GM18868 (cell line): ENCODE measurements at regions not wholly inside any gene's neighbourhood (a gene's known extent, or its start where the extent isn't known, plus 50 kb on each side); places are given as distances from the start of the nearest gene placed in this dataset.
"Not testable (repeated sequence)": the region's sequence is repeated elsewhere in the genome, so short reads cannot be mapped to it uniquely, and the experiment has no call there.

Experiments used
- ATAC-seq: cut with Tn5 transposase; IDR thresholded peaks from one replicate; pipeline ENCODE4 v1.9.1; 2021; ENCODE audit warnings: mild to moderate bottlenecking, moderate library complexity; ENCODE audit not compliant: unreplicated experiment

DNA sequence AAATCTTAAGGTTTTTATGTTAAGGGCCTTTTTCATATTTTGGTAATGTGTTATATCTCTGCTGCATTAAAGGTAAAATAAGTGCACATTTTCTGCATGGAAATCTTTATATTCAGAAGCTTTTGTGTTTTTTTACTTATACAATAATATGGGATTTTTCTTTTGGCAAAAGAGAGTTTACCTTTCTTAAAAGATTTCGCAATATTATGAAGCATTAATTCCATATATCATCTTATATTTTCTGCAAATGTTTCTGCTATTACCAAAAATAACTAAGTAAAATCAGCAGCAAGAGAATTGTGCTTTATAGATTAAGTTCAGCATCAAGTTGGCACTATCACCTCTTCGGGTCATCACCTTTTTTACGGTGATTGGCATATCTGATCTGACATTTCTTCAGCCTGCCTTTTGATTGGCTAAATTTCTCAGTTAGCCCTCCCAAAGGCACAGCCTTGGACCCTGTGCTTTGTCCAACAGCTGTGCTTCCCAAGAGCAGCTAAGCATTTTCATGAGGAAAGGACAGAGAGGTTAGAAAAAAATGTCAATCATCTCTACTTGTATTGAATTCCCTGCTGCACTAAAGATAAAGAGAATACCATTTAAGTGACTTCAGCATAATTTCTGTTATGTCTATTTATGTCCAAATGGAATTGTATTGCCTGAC, 767.1 kb upstream of the PRMT6 start:
- no peak for ATAC-seq

DNA sequence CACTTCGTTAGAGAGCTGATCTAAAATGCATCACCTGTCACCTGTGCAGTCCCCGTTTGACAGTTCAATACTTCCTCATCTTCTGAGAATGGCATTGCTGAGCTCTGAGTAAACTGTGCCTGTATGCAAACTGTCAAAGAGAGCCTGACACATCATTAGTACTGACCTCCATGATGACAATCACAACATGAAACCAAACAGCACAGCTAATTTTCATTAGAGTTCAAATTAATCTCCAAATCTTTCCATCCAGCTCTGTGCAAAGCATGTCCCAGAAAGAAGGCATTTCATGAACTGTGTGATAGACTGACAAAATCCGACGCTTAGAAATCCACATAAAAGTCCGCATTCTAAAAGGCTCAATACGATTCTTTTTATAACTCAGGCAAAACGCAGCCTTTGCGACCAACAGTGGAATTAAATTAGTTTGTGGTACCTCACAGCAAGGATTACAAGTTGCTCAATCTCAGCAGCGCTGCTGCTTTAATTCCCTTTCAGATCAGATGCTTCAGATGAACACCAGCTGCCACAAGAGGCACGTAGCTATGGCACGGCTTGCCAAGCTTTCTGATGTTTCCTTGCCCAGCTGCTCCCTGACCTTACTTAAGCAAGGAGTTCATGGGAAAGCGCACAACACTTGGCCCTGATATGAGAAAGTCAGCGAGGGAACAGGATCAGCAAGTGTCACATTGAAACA, 765.5 kb upstream of the PRMT6 start:
- no peak for ATAC-seq

DNA sequence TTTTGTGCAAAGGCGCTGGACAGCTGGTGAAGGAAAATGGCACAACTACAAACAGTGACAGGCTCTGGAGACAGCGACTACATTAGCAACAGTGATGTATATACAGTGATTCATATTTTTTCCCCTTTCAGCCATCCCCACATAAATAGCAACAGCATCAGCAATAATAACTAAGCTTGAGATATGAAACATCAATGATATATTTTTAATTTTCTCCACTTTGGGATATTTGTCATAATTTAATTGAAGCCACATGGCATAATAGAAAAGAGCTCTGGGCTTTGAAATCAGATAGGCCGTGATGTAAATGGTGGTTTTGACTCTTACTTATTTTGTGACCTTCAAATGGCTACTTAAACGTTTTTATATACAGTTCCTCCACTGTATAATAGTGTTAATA, 764.3 kb upstream of the PRMT6 start:
- no peak for ATAC-seq

DNA sequence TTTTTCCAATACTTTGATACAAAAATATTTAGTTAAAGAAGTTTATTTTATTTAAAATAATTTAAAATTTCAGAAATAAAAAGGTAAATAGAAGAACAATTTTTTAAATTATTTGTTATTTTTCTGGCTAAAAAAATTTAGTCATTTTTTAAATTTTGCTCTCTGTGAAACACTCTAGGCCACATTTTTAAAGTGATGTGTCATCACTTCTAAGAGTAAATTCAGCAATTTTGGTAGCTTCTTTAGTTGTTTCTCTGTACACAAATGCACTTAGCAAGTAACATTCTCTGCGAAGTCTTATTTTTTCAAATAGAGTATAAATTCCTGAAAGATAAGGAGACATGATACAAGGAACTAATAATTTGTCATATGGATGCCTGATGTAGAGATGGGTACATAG, 760.0 kb upstream of the PRMT6 start:
- no peak for ATAC-seq

DNA sequence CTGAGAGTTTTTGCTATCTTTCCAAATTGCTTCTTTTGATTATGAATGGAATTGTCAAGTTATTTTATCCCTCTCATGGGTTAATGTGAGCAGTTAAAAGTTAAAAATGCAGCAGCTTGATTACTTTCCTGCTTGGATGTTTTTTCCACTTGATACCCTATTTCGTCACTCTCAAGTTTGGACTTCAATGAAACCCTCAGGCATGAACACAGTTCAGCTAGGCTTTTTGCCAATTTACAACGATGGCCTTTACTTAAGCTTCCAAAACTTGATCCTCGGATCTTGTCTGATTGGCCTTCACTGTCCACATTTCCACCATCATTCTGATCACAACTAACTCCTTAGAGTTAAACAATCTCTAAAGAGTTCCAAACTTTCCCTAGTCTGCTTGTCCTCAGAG, 752.4 kb upstream of the PRMT6 start:
- ATAC-seq: no peak

DNA sequence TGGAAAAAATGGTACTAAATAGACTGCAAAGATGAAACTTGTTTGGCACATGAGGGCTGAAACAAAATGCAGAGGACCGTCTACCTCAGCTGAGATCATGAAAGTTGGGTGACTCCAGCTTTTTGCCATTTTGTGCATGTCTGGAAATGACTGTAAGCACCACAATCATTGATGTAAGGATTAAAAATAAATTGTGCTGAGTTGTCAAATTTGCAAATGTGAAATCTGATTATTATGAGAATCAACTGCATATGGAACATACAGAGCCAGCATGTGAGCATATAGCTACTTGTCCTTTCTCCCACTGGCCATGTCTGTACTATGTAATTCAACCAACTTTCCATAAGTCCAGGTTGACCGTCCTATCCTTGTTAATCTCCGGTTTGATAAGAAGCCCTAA, 736.9 kb upstream of the PRMT6 start:
- ATAC-seq: no peak

DNA sequence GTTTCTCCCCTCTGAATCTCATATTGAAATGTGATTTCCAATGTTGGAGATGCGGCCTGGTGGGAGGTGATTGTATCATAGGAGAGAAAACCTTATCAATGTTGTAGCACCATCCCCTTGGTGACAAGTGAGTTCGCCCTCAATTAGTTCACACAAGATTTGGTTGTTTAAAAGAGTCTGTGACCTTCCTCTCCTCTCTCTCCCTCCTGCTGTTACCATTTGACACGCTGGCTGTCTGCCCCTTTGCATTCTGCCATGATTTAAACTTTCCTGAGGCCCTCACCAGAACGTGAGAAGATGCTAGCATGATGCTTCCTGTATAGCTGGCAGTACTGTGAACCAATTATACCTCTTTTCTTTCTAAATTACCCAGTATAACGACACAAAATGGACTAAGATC, 730.9 kb upstream of the PRMT6 start:
- no peak for ATAC-seq

DNA sequence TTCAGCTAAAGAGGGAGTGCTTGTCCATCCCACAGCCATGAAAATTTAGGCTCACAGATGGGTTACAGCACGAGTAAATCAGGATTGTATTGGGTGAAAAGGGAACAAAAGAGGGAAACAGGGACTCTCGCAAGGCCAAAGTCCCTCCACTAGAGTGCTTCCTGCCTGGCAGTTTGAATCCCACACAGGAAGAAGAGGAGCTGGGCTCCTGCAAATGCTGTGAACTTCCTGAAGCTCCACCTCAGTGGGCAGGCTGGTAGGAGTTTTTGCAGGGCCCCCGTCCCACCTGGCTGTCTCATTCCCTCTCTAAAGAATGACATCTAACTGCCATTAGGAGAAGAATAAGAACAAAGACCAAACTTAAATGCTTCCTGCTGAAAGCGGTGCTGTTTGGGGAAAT, 712.0 kb upstream of the PRMT6 start:
- no peak for ATAC-seq

DNA sequence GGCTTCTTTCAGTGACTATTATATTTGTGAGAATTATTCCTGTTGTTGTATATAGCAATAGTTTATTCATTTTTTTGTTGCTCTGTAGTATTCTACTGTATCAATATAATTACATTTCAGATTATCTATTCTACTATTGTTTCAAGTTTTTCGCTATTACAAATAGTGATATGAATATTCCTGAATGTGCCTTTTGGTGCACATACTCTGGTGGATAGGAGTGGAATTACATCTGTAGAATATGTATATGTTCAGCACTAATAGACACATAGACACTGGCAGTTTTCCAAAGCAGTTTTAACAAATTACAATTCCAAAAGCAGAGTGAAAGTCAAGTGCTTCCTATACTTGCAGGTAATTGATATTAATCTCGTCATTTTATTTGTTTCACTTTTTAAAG, 696.2 kb upstream of the PRMT6 start:
- peak; percentile 78 for ATAC-seq

DNA sequence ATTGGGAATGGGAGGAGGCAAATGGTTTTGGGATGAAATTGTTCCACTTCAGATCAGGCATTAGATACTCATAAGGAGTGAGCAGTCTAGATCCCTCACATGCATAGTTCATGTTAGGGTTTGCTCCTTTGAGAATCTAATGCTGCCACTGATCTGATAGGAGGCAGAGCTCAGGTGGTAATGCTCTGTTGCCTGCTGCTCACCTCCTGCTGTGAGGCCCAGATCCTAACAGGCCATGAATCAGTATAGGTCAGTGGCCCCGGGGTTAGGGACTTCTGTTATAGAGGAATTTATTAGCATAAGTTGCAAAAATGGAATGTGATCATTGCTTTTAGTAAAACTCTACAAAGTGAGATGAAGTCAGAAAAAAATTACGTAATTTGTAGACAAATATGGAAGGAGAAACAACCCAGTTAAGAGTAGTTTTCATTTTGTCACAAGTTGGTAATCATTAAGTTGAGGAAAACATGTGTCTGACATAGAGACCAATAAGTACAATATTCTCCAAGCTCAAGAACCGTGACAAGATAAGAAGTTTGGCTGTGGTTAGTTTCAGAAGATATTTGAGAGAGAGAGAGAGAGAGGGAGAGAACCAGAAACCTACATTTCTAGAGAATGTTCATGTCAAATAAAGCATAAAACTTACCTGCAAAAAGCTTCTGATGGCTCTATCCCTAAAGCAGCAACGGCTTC, 689.7 kb upstream of the PRMT6 start:
- ATAC-seq: no peak

DNA sequence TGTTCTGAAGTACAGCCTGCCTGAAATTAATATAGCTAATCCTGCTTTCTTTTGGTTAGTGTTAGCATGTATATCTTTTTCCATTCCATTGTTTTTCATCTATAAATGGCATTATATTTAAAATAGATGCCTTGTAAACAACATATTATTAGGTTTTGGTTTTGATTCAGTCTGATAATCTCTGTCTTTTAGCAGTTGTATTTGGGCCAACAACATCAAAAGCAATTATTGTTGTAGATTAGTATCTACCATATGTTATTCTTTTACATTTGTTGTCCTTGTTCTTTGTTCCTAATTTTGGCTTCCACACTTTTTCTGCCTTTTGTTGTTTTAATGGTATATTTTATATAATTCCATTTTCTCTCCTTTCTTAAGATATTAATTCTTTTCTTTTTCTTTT, 678.2 kb upstream of the PRMT6 start:
- ATAC-seq: no peak

DNA sequence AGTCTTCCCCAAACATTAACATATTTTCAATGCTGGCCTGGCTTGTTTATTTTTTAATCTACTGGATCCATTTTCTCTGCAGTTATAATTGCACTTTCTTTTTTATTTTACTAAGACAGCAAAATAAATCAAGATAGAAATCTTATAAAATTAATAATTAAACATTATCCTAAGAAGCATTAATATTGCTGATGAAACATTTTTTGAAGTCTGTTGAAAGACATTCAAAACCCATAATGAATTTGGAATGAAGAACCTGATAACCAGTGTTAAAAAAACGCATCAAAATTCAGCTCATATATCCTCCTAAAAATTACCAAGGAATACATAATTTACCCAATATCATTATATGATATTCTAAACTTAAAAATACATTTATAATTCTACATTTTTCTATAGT, 675.7 kb upstream of the PRMT6 start:
- ATAC-seq: no peak

DNA sequence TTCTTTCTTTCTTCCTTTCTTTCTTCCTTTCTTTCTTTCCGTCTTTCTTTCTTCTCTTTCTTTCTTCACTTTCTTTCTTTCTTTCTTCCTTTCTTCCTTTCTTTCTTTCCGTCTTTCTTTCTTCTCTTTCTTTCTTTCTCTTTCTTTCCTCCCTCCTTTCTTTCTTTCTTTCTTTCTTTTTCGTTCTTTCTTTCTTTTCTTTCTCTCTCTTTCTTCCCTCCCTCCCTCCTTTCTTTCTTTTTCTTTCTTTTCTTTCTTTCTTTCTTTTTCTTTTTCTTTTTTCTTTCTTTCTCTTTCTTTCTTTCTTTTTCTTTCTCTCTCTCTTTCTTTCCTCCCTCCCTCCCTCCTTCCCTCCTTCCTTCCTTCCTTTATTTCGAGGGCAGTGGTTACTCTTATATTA, 667.3 kb upstream of the PRMT6 start:
- not testable (repeated sequence) for ATAC-seq

DNA sequence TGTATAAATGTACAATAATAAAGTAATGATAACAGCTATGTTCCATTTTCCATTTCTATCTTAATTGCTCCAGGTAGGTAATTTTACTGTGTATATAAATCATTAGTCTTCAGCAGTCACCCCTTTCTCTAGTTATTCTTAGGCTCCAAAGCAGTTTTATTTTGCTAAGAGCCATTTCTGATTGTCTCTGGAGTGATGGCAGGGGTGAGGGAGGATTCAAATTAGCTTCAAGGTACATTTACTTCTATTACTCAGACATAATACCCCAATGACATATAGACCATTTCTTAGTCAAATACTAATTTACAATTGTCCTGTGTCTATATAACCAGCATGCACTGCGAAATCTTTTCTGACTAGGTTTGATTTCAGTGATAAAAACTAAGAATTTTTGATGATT, 663.4 kb upstream of the PRMT6 start:
- no peak for ATAC-seq

DNA sequence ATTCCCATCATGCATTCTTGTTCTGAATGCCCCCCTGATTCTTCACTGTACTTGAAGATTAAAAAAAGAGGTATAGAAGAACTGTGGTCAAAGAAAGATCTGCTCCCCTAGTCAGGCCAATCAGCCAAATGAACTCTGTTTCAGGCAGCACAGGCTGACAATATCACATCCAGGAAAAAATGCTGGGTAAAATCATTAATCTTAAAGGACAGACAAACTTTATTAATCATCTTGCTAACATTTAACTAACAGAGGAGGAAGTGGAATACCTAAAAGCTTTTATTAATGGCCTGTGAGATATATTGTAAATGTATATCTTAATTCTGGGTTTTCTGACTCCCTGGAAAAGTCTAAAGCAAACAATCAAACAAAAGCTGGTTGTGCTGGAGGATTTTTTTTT, 660.5 kb upstream of the PRMT6 start:
- no peak for ATAC-seq

DNA sequence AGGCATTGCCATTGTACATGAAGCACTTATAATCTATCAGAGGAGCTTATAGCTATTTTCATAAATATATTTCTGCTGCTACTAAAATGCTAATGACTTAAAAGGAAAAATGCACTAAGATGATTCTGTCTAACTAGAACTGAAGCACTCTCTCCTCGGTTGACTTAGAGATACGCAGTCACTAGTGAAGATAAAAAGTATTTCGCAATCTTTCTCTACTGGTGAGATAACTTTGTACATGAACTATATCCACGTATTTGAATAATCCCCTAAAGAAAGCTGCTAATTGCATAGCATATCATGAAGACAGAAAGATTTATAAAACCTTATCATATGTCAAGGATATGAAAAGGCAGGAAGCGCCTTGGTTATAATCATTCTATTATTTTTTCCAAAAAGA, 658.1 kb upstream of the PRMT6 start:
- no peak for ATAC-seq

DNA sequence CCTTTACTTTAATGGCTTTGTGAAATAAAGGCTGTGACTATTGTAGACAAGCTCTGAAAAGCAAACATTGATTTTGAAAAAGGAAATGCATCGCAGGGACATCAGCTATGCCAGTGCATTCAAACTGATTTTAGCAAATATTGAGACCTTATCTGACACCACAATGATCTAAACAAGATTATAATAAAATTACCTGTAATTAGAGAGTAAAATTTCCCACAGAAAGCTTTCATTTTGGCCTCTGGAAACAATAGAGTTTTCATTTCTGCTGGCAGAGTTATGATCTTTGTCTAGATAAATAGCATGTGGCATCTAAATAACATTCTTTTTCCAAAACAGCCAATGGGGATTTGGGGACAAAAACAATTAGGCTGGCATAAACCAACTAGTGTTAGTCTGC, 650.4 kb upstream of the PRMT6 start:
- no peak for ATAC-seq

DNA sequence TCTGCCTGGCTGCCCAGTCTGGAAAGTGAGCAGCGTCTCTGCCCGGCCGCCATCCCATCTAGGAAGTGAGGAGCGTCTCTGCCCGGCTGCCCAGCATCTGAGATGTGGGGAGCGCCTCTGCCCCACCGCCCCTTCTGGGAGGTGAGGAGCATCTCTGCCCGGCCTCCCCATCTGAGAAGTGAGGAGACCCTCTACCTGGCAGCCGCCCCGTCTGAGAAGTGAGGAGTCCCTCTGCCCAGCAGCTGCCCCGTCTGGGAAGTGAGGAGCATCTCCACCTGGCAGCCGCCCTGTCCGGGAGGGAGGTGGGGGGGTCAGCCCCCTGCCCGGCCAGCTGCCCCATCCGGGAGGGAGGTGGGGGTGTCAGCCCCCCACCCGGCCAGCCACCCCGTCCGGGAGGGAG, 644.2 kb upstream of the PRMT6 start:
- ATAC-seq: not testable (repeated sequence)

DNA sequence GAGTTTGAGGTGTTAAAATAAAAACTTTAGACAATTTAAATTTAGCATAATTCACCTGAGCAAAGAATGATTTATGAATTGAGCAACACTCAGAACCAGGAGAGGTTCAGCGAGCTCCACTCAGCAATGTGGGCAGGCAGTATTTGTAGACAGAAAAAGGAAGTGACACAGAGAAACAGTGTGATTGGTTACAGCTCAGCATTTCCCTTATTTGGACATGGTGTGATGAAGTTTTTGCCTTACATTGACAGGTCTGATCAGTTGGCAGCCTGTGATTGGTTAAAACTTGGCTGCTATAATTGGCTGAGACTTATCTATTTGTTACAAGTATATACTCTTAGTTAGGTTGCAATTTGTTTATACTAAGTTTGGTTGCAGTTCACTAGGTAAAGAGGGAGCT, 621.2 kb upstream of the PRMT6 start:
- no peak for ATAC-seq

DNA sequence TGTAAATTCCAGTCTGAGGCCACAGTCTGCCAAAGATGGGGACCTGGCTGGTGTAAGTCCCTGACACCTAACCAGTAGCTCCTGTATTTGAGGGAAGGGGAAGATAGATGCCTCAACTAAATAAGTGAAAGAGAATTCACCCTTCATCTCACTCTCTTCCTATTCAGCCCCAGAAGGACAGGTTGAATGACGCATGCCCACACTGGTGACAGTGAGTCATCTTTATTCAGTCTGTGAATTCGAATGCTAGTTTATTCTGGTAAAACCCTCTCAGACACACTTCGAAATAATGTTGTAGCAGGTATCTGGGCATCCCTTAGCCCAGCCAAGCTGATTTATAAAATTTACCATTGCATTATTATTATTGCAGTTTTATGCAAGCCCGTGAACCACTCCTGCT, 617.0 kb upstream of the PRMT6 start:
- no peak for ATAC-seq

DNA sequence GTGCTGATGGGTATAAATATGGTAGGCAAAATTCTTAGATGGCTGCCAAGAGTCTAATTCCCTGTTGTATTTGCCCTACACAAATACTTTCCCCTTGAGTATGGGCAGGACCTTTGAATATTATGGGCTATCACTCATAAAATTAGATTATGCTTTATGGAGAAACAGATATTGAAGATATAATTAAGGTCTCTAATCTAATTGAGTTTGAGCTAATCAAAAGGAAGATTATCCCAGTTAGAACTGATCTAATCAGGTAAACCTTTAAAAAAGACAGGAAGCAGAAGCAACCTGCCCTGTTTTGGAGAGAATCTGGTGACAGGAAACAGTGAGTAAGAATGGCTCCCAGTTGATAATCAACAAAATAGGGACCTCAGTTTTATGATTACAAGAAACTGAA, 609.0 kb upstream of the PRMT6 start:
- no peak for ATAC-seq

DNA sequence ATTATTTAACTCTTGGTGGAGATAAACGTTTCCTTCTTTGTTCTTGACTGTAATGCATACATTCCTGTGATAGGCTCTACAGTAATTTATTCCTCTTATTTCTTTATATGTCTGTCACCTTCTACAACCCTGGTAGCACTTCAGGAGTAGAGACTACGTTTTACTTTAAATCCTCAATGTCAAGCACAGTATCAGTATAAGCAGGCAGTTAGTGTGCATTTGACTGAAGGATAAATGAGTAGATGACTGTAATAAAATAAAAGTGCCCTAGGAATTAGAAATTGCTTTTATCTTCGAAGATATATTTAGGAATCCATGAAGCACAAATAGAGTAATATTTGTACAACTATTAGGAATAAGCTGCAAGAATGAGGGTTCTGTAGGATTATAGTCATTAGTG, 599.6 kb upstream of the PRMT6 start:
- ATAC-seq: no peak
